GM12878 (cell line): ENCODE measurements at regions not wholly inside any gene's neighbourhood (a gene's known extent, or its start where the extent isn't known, plus 50 kb on each side); places are given as distances from the start of the nearest gene placed in this dataset.

Experiments
- ATF3 ChIP-seq: IDR thresholded peaks from 2 replicates; pipeline ENCODE4 v1.6.1; 2011; ENCODE audit warnings: low read depth, mild to moderate bottlenecking, low read length, moderate library complexity, borderline replicate concordance; ENCODE audit errors: extremely low read depth
- EZH2 ChIP-seq: IDR thresholded peaks from 2 replicates; pipeline ENCODE4 v1.6.1; 2012; ENCODE audit warnings: low read depth, mild to moderate bottlenecking, control low read depth, inconsistent platforms, low read length, borderline replicate concordance; ENCODE audit not compliant: control insufficient read depth
- MAX ChIP-seq: IDR thresholded peaks from 2 replicates; pipeline ENCODE4 v1.6.1; 2012; ENCODE audit warnings: low read depth, low read length, improper control_type of control experiment
- SIX5 ChIP-seq: IDR thresholded peaks from 2 replicates; pipeline ENCODE4 v1.6.1; 2011; ENCODE audit warnings: mild to moderate bottlenecking, low read depth, low read length, moderate library complexity; ENCODE audit not compliant: severe bottlenecking
- TBL1XR1 ChIP-seq: IDR thresholded peaks from 2 replicates; pipeline ENCODE4 v1.6.1; 2012; ENCODE audit warnings: low read depth, low read length, improper control_type of control experiment

GRCh38 chr9:73805853-73806458, 654.3 kb downstream of the ANXA1 start:
- TF ChIP-seq MAX (no peak), ATF3 (no peak), SIX5 (no peak), TBL1XR1 (no peak), EZH2 (no peak)
